Upper lobe of left lung (tissue), 4 donors: ENCODE measurements at regions not wholly inside any gene's neighbourhood (a gene's known extent, or its start where the extent isn't known, plus 50 kb on each side); places are given as distances from the start of the nearest gene placed in this dataset.

Experiments used
- POLR2A ChIP-seq, 4 donors: fragments of 450-650 bp; IDR thresholded peaks; one replicate each; pipeline ENCODE4 v1.5.1; 2016 to 2017; ENCODE audit warnings: antibody characterized with exemption in 4 of 4, mild to moderate bottlenecking in 2 of 4
- POLR2AphosphoS5 ChIP-seq, 2 donors: sonication (generic); formaldehyde crosslinking; IDR thresholded peaks; one replicate each; pipeline ENCODE4 v1.5.1; 2017; ENCODE audit warnings: antibody characterized with exemption in 2 of 2
- TF ChIP-seq, protein P1 (sequence below), 6 experiments: fragments of 450-650 bp in 4 of 6; fragments of 200-600 bp in 2 of 6; sonication (generic) in 2 of 6; IDR thresholded peaks; one replicate each; pipeline ENCODE4 v1.5.1; 2016 to 2019; ENCODE audit warnings: antibody characterized with exemption in 6 of 6

DNA sequence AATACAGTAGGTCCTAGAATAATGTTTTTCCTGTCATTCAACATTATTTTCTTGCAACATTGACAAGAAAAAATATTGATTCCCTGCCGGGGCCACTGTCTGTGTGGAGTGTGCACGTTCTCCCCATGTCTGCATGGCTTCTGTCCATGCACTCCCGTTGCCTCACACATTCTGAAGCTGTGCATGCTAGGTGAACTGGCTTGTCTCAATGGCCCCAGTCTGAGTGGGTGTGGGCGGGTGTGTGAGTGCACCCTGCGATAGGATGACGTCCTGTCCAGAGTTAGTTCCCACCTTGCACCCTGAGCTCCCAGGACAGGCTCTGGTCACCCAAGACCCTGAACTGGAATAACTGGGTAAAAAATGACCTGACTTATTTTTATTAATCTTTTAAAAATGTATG is 186.1 kb downstream of the CAND1 start:
- TF ChIP-seq POLR2AphosphoS5 (IDR thresholded peaks at IDR 0.05) (no peak), POLR2A (IDR thresholded peaks at IDR 0.05) (no peak)
- TF ChIP-seq, protein P1, sequence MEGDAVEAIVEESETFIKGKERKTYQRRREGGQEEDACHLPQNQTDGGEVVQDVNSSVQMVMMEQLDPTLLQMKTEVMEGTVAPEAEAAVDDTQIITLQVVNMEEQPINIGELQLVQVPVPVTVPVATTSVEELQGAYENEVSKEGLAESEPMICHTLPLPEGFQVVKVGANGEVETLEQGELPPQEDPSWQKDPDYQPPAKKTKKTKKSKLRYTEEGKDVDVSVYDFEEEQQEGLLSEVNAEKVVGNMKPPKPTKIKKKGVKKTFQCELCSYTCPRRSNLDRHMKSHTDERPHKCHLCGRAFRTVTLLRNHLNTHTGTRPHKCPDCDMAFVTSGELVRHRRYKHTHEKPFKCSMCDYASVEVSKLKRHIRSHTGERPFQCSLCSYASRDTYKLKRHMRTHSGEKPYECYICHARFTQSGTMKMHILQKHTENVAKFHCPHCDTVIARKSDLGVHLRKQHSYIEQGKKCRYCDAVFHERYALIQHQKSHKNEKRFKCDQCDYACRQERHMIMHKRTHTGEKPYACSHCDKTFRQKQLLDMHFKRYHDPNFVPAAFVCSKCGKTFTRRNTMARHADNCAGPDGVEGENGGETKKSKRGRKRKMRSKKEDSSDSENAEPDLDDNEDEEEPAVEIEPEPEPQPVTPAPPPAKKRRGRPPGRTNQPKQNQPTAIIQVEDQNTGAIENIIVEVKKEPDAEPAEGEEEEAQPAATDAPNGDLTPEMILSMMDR (IDR thresholded peaks at IDR 0.05) = no peak
